Neural crest cell (in vitro differentiated cells): ENCODE measurements at regions not wholly inside any gene's neighbourhood (a gene's known extent, or its start where the extent isn't known, plus 50 kb on each side); places are given as distances from the start of the nearest gene placed in this dataset.

Experiments
- DNase-seq: peaks from one replicate; pipeline ENCODE4 v3.0.0; 2021; ENCODE audit warnings: low read depth, mixed read lengths, low spot score
- H3K27ac Mint-ChIP-seq: one replicate; pipeline ENCODE4 v1.8.0; 2021; ENCODE audit warnings: mild to moderate bottlenecking, mixed read lengths; ENCODE audit not compliant: unreplicated experiment
- H3K27me3 Mint-ChIP-seq: 2 replicates; pipeline ENCODE4 v1.8.0; 2021; ENCODE audit warnings: low read depth, mild to moderate bottlenecking, mixed read lengths
- H3K36me3 Mint-ChIP-seq: 2 replicates; pipeline ENCODE4 v1.8.0; 2021; ENCODE audit warnings: low read depth, mild to moderate bottlenecking, mixed read lengths
- H3K4me1 Mint-ChIP-seq: 2 replicates; pipeline ENCODE4 v1.8.0; 2021; ENCODE audit warnings: mixed read lengths
- H3K4me3 Mint-ChIP-seq: one replicate; pipeline ENCODE4 v1.8.0; 2021; ENCODE audit warnings: mild to moderate bottlenecking, mixed read lengths
- H3K9me3 Mint-ChIP-seq: 2 replicates; pipeline ENCODE4 v1.8.0; 2021; ENCODE audit warnings: mixed read lengths
- CTCF ChIP-seq: fragments of 200-600 bp; sonication (generic); conservative IDR thresholded peaks from 2 replicates; pipeline ENCODE4 v1.5.0; 2021; ENCODE audit warnings: antibody characterized with exemption, mild to moderate bottlenecking

DNA sequence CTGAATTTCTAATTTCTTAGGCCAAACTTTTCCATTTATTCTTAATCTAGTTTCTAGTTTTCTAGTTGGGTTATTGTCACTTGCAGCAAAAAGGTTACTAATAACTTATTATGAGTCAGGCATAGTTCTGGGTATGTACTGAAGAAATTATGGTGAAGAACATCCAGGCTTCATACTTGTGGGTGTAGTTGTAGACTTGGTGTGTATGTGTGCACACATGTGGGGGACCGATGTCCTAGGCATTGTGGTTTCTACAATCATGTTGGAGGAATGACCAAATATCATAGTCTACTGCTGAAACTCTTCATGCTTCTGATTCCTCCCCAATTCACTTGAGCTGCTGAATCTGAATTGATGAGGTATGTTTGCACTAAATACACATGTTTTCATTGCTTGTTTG lies 141.2 kb downstream of the PMAIP1 start:
- no peaks in the 10 kb centered on the region for H3K4me1 Mint-ChIP-seq
- H3K9me3 Mint-ChIP-seq, result no peaks in the 10 kb centered on the region
- TF ChIP-seq CTCF, result no peak
- DNase-seq, result no peak
- H3K27me3 Mint-ChIP-seq, result no peaks in the 10 kb centered on the region
- no peaks in the 10 kb centered on the region for H3K36me3 Mint-ChIP-seq
- no peak overlapping the region for H3K4me3 Mint-ChIP-seq
- H3K27ac Mint-ChIP-seq, result no peak overlapping the region

- no peak for DNase-seq
- no peak for TF ChIP-seq CTCF
- no peak overlapping the region for H3K4me3 Mint-ChIP-seq
- H3K27me3 Mint-ChIP-seq, result no peaks in the 10 kb centered on the region
- H3K9me3 Mint-ChIP-seq, result no peaks in the 10 kb centered on the region
- no peaks in the 10 kb centered on the region for H3K36me3 Mint-ChIP-seq
- no peak overlapping the region for H3K27ac Mint-ChIP-seq
- H3K4me1 Mint-ChIP-seq, result no peaks in the 10 kb centered on the region
These were observed 138.9 kb downstream of the PMAIP1 start for GRCh38 chr18:60038731-60039130.

GRCh38 chr18:60027397-60027796 lies 127.6 kb downstream of the PMAIP1 start:
- H3K4me1 Mint-ChIP-seq, result peaks cover 11% of the 10 kb centered on the region
- H3K36me3 Mint-ChIP-seq, result no peaks in the 10 kb centered on the region
- DNase-seq, result no peak
- TF ChIP-seq CTCF, result no peak
- peak overlapping the region; percentile 37 for H3K27ac Mint-ChIP-seq
- no peak overlapping the region for H3K4me3 Mint-ChIP-seq
- no peaks in the 10 kb centered on the region for H3K9me3 Mint-ChIP-seq
- H3K27me3 Mint-ChIP-seq, result no peaks in the 10 kb centered on the region

DNA sequence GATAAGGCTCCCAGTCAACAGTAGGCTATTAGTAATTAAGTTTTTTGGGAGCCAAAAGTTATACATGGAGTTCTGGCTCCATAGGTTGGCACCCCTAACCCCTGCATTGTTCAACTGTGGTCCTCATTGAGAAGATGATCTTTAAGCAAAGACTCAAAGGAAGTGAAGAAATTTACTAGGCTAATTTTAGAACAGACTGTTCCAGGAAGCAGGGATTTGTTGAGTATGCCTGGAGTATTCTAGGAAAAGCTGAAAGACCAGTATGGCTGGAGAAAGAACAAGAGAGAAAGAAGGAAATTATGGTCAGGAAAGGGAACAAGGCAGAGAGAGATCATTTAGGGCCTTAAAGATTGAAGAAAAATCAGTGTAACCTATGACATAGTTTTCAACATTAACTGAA lies 125.1 kb downstream of the PMAIP1 start:
- peak overlapping the region; percentile 76 for H3K27ac Mint-ChIP-seq
- H3K4me1 Mint-ChIP-seq, result peaks cover 23% of the 10 kb centered on the region
- no peak overlapping the region for H3K4me3 Mint-ChIP-seq
- TF ChIP-seq CTCF, result no peak
- H3K36me3 Mint-ChIP-seq, result no peaks in the 10 kb centered on the region
- H3K27me3 Mint-ChIP-seq, result no peaks in the 10 kb centered on the region
- no peaks in the 10 kb centered on the region for H3K9me3 Mint-ChIP-seq
- no peak for DNase-seq

DNA sequence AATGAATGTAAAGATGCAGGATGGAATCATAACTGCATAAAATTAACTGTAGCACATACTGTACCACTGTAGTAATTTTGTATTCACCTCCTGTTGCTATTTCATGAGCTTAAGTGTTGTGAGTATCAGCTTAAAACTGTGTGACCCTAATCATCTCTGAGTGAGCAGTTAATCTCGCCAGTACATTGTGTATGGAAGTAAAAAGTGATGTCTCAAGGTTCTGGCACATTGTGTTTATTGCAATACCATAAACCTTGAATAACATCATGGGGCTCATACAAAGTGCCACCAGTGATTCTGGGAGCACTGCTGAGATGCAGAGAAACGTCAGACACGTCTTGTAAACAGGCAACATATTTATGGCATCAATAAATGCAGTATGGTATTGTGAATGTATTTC lies 124.5 kb downstream of the PMAIP1 start:
- Mint-ChIP-seq H3K9me3 (no peaks in the 10 kb centered on the region), H3K4me3 (no peak overlapping the region), H3K36me3 (no peaks in the 10 kb centered on the region), H3K27ac (no peak overlapping the region), H3K4me1 (peaks cover 28% of the 10 kb centered on the region), H3K27me3 (no peaks in the 10 kb centered on the region)
- TF ChIP-seq CTCF, result no peak
- no peak for DNase-seq
